Bronchial epithelial cell (primary cell): ENCODE measurements at regions not wholly inside any gene's neighbourhood (a gene's known extent, or its start where the extent isn't known, plus 50 kb on each side); places are given as distances from the start of the nearest gene placed in this dataset.
"Not testable (repeated sequence)": the region's sequence is repeated elsewhere in the genome, so short reads cannot be mapped to it uniquely, and the experiment has no call there.

Experiments used
- DNase-seq: peaks from one replicate; pipeline ENCODE4 v3.0.0-alpha.2; 2010; ENCODE audit warnings: low read depth
- FAIRE-seq: peaks from 2 replicates; lab custom pipeline; 2011; peaks lifted over from hg19 to GRCh38; lab: Jason Lieb, UNC
- H3K27me3 ChIP-seq: 2 replicates; pipeline ENCODE4 v1.5.1; 2011; ENCODE audit warnings: low read length; ENCODE audit not compliant: control insufficient read depth, insufficient read depth
- H3K36me3 ChIP-seq: 2 replicates; pipeline ENCODE4 v1.5.1; 2011; ENCODE audit warnings: low read length; ENCODE audit not compliant: control insufficient read depth, insufficient read depth
- H3K4me3 ChIP-seq: 2 replicates; pipeline ENCODE4 v1.5.1; 2011; ENCODE audit warnings: mild to moderate bottlenecking, low read depth, low read length, control low read depth
- CTCF ChIP-seq: IDR thresholded peaks from 2 replicates; pipeline ENCODE4 v1.5.1; 2011; ENCODE audit warnings: mild to moderate bottlenecking, moderate library complexity, low read length, control low read depth, inconsistent platforms; ENCODE audit not compliant: insufficient read depth, severe bottlenecking

- no peaks in the 10 kb centered on the region for H3K27me3 ChIP-seq
- DNase-seq (no peak), FAIRE-seq (no peak)
- H3K4me3 ChIP-seq: no peak overlapping the region
- H3K36me3 ChIP-seq: no peaks in the 10 kb centered on the region
- TF ChIP-seq CTCF: no peak
Measured at GRCh38 chr14:87257421-87257820, 735.6 kb downstream of the GALC start.

GRCh38 chr14:87255058-87255457, 737.9 kb downstream of the GALC start:
- no peaks in the 10 kb centered on the region for H3K36me3 ChIP-seq
- no peak overlapping the region for H3K4me3 ChIP-seq
- FAIRE-seq (no peak), DNase-seq (no peak)
- no peak for TF ChIP-seq CTCF
- no peaks in the 10 kb centered on the region for H3K27me3 ChIP-seq

- no peaks in the 10 kb centered on the region for H3K36me3 ChIP-seq
- H3K4me3 ChIP-seq: no peak overlapping the region
- FAIRE-seq (no peak), DNase-seq (no peak)
- no peaks in the 10 kb centered on the region for H3K27me3 ChIP-seq
- TF ChIP-seq CTCF: no peak
Measured at GRCh38 chr14:87254331-87254874, 738.6 kb downstream of the GALC start.

- FAIRE-seq, H3K4me3 ChIP-seq, DNase-seq, H3K36me3 ChIP-seq, H3K27me3 ChIP-seq: not testable (repeated sequence)
Measured at GRCh38 chr14:87253791-87254190, 739.2 kb downstream of the GALC start.

- FAIRE-seq (no peak), DNase-seq (peak; percentile 27)
- no peaks in the 10 kb centered on the region for H3K27me3 ChIP-seq
- TF ChIP-seq CTCF: no peak
- no peaks in the 10 kb centered on the region for H3K36me3 ChIP-seq
- H3K4me3 ChIP-seq: no peak overlapping the region
Measured at GRCh38 chr14:87252103-87252502, 740.9 kb downstream of the GALC start.

- TF ChIP-seq CTCF: no peak
- no peaks in the 10 kb centered on the region for H3K36me3 ChIP-seq
- FAIRE-seq: no peak
- no peaks in the 10 kb centered on the region for H3K27me3 ChIP-seq
- no peak overlapping the region for H3K4me3 ChIP-seq
- DNase-seq: no peak
Measured at GRCh38 chr14:87251011-87251410, 742.0 kb downstream of the GALC start.
